ENCODE measurements at regions not wholly inside any gene's neighbourhood (a gene's known extent, or its start where the extent isn't known, plus 50 kb on each side); places are given as distances from the start of the nearest gene placed in this dataset.

GRCh38 chr12:46553911-46554310, 181.3 kb upstream of the SLC38A2 start:
- TF ChIP-seq ZNF274 (IDR thresholded peaks at IDR 0.05; ENCODE audit: low read depth, low read length) (no peak), YY1 (IDR thresholded peaks at IDR 0.05; ENCODE audit: insufficient read depth, insufficient read length) (no peak), SUZ12 (IDR thresholded peaks at IDR 0.05; ENCODE audit: extremely low read depth, insufficient read depth, insufficient read length) (no peak)

All from NT2/D1 (cell line).